Parathyroid adenoma (tissue), 2 donors: ENCODE measurements at regions not wholly inside any gene's neighbourhood (a gene's known extent, or its start where the extent isn't known, plus 50 kb on each side); places are given as distances from the start of the nearest gene placed in this dataset.

Source experiments
- H2AFZ ChIP-seq: fragments of 300-600 bp; sonication (generic); one replicate; pipeline ENCODE4 v1.7.0; 2017; ENCODE audit warnings: antibody characterized with exemption, mild to moderate bottlenecking
- H3K27ac ChIP-seq: fragments of 300-600 bp; sonication (generic); one replicate; pipeline ENCODE4 v1.7.0; 2017
- H3K27me3 ChIP-seq: fragments of 300-600 bp; sonication (generic); one replicate; pipeline ENCODE4 v1.7.0; 2017; ENCODE audit warnings: low read length; ENCODE audit not compliant: control insufficient read depth, insufficient read depth
- H3K36me3 ChIP-seq: fragments of 300-600 bp; sonication (generic); one replicate; pipeline ENCODE4 v1.7.0; 2017; ENCODE audit warnings: low read length; ENCODE audit not compliant: control insufficient read depth, insufficient read depth
- H3K4me1 ChIP-seq: fragments of 300-600 bp; sonication (generic); one replicate; pipeline ENCODE4 v1.7.0; 2017; ENCODE audit warnings: control low read depth
- H3K4me2 ChIP-seq: fragments of 300-600 bp; sonication (generic); one replicate; pipeline ENCODE4 v1.7.0; 2017; ENCODE audit warnings: low read length
- H3K4me3 ChIP-seq: fragments of 300-600 bp; sonication (generic); one replicate; pipeline ENCODE4 v1.7.0; 2017; ENCODE audit warnings: low read depth, low read length
- H3K79me2 ChIP-seq: fragments of 300-600 bp; sonication (generic); one replicate; pipeline ENCODE4 v1.7.0; 2017; ENCODE audit warnings: control low read depth
- H3K9ac ChIP-seq: fragments of 300-600 bp; sonication (generic); one replicate; pipeline ENCODE4 v1.7.0; 2017; ENCODE audit warnings: mild to moderate bottlenecking
- H3K9me3 ChIP-seq: fragments of 300-600 bp; sonication (generic); one replicate; pipeline ENCODE4 v1.7.0; 2017; ENCODE audit warnings: low read length; ENCODE audit not compliant: control insufficient read depth
- TF ChIP-seq, protein P1 (sequence below): fragments of 300-600 bp; sonication (generic); IDR thresholded peaks from one replicate; pipeline ENCODE4 v1.7.0; 2017; ENCODE audit warnings: antibody characterized with exemption, mild to moderate bottlenecking
- donor health status: primary hyperparathyroidism.

DNA sequence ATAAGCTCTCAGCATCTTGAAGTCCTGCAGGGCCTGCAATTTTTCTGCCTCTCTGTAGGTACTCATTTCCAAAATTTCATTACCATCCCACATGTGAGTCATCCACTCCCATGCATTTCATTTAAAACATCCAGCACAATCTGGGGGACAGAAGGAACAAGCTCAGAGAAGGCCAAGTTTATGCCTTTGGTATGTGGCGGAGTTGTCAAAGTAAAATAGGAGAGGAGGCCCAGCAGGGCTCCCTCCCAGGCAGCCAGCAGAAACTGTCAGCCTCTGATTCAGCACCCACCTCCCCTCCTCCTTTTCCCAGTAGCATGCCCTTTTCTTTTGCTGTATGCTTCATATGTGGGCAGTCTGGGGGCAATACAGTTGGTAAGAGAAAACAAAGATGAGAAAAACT lies 126.4 kb upstream of the ZNF366 start:
- Histone ChIP-seq H3K4me1 (no peaks in the 10 kb centered on the region), H2AFZ (no peak overlapping the region), H3K9me3 (no peaks in the 10 kb centered on the region), H3K27ac (no peak overlapping the region), H3K36me3 (no peaks in the 10 kb centered on the region), H3K27me3 (no peaks in the 10 kb centered on the region), H3K4me3 (no peak overlapping the region), H3K4me2 (no peak overlapping the region), H3K79me2 (no peaks in the 10 kb centered on the region), H3K9ac (no peak overlapping the region)
- TF ChIP-seq, protein P1, sequence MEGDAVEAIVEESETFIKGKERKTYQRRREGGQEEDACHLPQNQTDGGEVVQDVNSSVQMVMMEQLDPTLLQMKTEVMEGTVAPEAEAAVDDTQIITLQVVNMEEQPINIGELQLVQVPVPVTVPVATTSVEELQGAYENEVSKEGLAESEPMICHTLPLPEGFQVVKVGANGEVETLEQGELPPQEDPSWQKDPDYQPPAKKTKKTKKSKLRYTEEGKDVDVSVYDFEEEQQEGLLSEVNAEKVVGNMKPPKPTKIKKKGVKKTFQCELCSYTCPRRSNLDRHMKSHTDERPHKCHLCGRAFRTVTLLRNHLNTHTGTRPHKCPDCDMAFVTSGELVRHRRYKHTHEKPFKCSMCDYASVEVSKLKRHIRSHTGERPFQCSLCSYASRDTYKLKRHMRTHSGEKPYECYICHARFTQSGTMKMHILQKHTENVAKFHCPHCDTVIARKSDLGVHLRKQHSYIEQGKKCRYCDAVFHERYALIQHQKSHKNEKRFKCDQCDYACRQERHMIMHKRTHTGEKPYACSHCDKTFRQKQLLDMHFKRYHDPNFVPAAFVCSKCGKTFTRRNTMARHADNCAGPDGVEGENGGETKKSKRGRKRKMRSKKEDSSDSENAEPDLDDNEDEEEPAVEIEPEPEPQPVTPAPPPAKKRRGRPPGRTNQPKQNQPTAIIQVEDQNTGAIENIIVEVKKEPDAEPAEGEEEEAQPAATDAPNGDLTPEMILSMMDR, result no peak

DNA sequence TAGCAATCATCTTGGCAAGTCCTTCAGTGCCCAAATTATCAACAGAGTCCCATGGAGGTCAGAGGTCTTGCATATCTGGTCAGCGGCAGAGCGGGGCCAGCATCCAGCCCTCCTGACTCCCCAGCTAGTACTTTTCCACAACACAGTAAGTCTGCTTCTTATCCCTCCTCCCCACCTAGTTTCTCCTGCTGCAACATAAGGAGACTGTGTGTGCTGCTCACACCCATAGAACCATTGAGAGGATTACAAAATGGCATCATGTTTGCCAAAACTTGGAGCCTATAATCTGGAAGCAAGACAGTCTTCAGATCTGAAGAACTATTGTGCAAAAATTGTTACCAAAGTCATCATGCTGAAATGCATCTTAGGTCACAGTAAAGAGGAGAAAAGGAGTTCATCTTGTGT lies 125.8 kb upstream of the ZNF366 start:
- Histone ChIP-seq H3K79me2 (no peaks in the 10 kb centered on the region), H3K27me3 (no peaks in the 10 kb centered on the region), H3K4me1 (no peaks in the 10 kb centered on the region), H3K36me3 (no peaks in the 10 kb centered on the region), H3K9ac (no peak overlapping the region), H3K27ac (no peak overlapping the region), H2AFZ (no peak overlapping the region), H3K4me3 (no peak overlapping the region), H3K9me3 (no peaks in the 10 kb centered on the region), H3K4me2 (no peak overlapping the region)
- TF ChIP-seq, protein P1, result no peak

DNA sequence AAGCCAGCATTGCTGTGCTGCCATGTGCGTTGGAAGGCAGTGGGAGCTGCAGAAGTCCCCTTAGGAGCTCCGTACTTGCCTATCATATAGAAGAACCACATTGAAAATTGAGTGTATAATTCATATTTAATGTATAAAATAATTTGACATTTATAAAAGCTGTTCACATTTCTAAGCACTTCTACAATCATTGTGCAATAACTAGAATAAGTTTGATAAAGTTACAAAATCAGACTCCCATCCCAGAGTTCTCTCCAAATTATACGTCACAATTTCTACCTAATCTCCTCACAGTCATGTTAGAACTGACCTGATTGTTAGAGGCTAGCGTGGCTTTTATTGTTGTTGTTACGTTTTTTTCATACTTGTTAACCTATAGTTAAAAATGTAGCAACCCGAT lies 123.5 kb upstream of the ZNF366 start:
- Histone ChIP-seq H3K4me2 (no peak overlapping the region), H3K36me3 (no peaks in the 10 kb centered on the region), H3K4me3 (no peak overlapping the region), H3K9me3 (no peaks in the 10 kb centered on the region), H3K4me1 (no peaks in the 10 kb centered on the region), H3K9ac (no peak overlapping the region), H3K27ac (no peak overlapping the region), H3K27me3 (no peaks in the 10 kb centered on the region), H3K79me2 (no peaks in the 10 kb centered on the region), H2AFZ (no peak overlapping the region)
- TF ChIP-seq, protein P1, result no peak

DNA sequence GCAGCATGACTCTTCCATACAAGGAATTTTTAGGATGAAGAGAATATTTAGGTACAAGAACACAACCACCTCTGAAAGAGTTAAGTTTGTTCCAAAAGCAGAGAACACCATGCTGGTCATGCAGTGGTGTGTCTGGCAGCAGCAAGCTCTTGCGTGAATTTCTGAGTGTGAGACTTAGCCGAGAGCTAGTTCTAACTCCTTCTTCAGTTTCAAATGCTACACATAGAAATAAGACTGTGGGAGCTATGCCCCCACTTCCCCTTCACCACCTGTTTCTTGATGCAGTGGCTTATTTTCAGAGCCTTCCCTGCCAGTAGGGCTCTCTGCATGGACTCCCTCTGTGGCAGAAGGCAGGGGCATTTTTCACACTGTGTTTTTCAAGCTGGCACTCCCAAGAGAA lies 122.9 kb upstream of the ZNF366 start:
- Histone ChIP-seq H3K4me1 (no peaks in the 10 kb centered on the region), H3K4me3 (no peak overlapping the region), H3K27me3 (no peaks in the 10 kb centered on the region), H2AFZ (no peak overlapping the region), H3K9ac (no peak overlapping the region), H3K27ac (no peak overlapping the region), H3K79me2 (no peaks in the 10 kb centered on the region), H3K9me3 (no peaks in the 10 kb centered on the region), H3K36me3 (no peaks in the 10 kb centered on the region), H3K4me2 (no peak overlapping the region)
- TF ChIP-seq, protein P1, result no peak

DNA sequence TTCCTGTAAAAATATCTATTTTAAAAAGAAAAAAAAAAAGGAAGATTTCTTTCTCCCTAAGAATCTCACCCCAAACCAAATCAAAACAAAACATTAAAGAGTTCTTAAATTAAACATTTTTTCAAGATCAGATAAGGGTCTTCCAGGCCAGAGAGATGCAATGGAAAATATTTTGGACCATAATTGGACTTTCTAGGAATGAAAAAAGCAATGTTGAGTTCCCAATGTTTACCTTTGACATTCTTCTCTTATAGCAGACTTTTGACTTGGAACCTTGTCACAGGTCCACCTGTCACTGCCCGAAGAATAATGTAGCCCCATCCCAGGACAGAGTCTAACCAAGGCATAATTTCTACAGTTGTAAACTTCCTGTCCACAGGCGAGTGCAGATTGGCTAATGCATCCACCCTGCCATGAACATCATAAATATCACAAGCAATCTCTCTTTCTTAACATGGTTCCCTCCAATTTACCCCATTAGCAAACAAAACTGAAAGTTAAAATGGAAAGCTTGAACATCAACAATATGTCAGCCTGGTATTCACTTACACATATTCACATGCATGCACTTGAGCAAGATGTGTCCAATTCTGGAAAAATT lies 121.7 kb upstream of the ZNF366 start:
- H3K27ac ChIP-seq, result no peak overlapping the region
- no peak overlapping the region for H3K4me2 ChIP-seq
- no peaks in the 10 kb centered on the region for H3K79me2 ChIP-seq
- no peaks in the 10 kb centered on the region for H3K27me3 ChIP-seq
- no peaks in the 10 kb centered on the region for H3K9me3 ChIP-seq
- TF ChIP-seq, protein P1, result no peak
- no peak overlapping the region for H3K9ac ChIP-seq
- no peak overlapping the region for H3K4me3 ChIP-seq
- no peaks in the 10 kb centered on the region for H3K36me3 ChIP-seq
- H2AFZ ChIP-seq, result no peak overlapping the region
- no peaks in the 10 kb centered on the region for H3K4me1 ChIP-seq
